ENCODE measurements at regions not wholly inside any gene's neighbourhood (a gene's known extent, or its start where the extent isn't known, plus 50 kb on each side); places are given as distances from the start of the nearest gene placed in this dataset.
"Not testable (repeated sequence)": the region's sequence is repeated elsewhere in the genome, so short reads cannot be mapped to it uniquely, and the experiment has no call there.

DNA sequence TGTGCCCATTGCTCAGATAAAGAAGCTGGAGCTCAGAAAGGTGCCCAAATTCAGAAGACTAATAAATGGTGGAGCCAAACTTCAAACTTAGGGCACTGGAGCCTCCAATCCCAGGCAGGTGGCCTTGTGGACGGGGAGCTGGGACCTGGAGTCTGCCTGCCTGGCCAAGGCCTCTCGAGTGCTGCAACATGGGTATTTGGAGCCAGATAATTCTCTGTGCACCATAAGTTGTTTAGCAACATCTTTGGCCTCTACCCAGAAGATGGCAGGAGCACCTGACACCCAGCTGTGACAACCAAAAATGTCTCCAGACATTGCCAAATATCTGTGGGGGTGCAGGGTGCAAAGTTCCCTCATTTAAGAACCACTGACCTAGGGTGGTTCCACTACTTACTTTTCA is 915.0 kb downstream of the RPIA start:
- TF ChIP-seq, protein P1, sequence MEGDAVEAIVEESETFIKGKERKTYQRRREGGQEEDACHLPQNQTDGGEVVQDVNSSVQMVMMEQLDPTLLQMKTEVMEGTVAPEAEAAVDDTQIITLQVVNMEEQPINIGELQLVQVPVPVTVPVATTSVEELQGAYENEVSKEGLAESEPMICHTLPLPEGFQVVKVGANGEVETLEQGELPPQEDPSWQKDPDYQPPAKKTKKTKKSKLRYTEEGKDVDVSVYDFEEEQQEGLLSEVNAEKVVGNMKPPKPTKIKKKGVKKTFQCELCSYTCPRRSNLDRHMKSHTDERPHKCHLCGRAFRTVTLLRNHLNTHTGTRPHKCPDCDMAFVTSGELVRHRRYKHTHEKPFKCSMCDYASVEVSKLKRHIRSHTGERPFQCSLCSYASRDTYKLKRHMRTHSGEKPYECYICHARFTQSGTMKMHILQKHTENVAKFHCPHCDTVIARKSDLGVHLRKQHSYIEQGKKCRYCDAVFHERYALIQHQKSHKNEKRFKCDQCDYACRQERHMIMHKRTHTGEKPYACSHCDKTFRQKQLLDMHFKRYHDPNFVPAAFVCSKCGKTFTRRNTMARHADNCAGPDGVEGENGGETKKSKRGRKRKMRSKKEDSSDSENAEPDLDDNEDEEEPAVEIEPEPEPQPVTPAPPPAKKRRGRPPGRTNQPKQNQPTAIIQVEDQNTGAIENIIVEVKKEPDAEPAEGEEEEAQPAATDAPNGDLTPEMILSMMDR (IDR thresholded peaks at IDR 0.05), result not testable (repeated sequence)
- not testable (repeated sequence) for TF ChIP-seq POLR2A (IDR thresholded peaks at IDR 0.05)
